ENCODE measurements at regions not wholly inside any gene's neighbourhood (a gene's known extent, or its start where the extent isn't known, plus 50 kb on each side); places are given as distances from the start of the nearest gene placed in this dataset.

DNA sequence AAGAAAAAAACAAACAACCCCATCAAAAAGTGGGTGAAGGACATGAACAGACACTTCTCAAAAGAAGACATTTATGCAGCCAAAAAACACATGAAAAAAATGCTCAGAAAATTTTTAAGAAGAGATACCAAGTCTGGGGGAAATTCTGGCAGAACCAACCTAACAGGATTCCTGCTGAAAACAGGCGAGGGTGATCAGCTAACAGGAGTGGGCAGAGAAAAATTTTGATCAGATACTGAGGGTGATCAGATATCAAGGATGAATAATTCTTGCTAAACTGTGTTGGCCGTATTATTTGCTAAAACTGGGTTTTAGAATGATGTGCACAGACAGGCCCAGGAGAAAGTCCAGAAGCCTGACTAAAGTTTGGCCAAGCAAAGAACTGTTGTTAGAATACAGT lies 557.3 kb downstream of the CD109 start:
- TF ChIP-seq, protein P1, sequence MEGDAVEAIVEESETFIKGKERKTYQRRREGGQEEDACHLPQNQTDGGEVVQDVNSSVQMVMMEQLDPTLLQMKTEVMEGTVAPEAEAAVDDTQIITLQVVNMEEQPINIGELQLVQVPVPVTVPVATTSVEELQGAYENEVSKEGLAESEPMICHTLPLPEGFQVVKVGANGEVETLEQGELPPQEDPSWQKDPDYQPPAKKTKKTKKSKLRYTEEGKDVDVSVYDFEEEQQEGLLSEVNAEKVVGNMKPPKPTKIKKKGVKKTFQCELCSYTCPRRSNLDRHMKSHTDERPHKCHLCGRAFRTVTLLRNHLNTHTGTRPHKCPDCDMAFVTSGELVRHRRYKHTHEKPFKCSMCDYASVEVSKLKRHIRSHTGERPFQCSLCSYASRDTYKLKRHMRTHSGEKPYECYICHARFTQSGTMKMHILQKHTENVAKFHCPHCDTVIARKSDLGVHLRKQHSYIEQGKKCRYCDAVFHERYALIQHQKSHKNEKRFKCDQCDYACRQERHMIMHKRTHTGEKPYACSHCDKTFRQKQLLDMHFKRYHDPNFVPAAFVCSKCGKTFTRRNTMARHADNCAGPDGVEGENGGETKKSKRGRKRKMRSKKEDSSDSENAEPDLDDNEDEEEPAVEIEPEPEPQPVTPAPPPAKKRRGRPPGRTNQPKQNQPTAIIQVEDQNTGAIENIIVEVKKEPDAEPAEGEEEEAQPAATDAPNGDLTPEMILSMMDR (IDR thresholded peaks at IDR 0.05) = no peak
- no peak for TF ChIP-seq POLR2A (IDR thresholded peaks at IDR 0.05)
